ENCODE measurements at regions not wholly inside any gene's neighbourhood (a gene's known extent, or its start where the extent isn't known, plus 50 kb on each side); places are given as distances from the start of the nearest gene placed in this dataset.

GRCh38 chr6:8825726-8826125, 390.4 kb upstream of the SLC35B3 start:
- H2BK120ac ChIP-seq (ENCODE audit: low read depth, low read length), result no peak overlapping the region
- no peak overlapping the region for H3K23ac ChIP-seq (ENCODE audit: low read depth, low read length)
- H3K4ac ChIP-seq (ENCODE audit: low read depth, low read length), result no peak overlapping the region
- in situ Hi-C loops (cut with MboI; ENCODE audit: low sequenced_read_pairs), result no loop called here
- H3K9me3 ChIP-seq (ENCODE audit: control insufficient read depth, insufficient read depth, low read length), result peaks cover 12% of the 10 kb centered on the region
- no peak overlapping the region for H2BK15ac ChIP-seq (ENCODE audit: low read depth, low read length)
- ATAC-seq (ENCODE audit: low read depth) (no peak), DNase-seq (no peak)
- no peaks in the 10 kb centered on the region for H3K4me1 ChIP-seq (ENCODE audit: control insufficient read depth, insufficient read depth, low read length)
- H2AK9ac ChIP-seq (replicated peaks; ENCODE audit: low read depth, low read length, poor library complexity), result no peak overlapping the region
- no peak overlapping the region for H3K4me2 ChIP-seq (ENCODE audit: low read depth, low read length)
- H4K5ac ChIP-seq (ENCODE audit: low read depth, low read length), result no peak overlapping the region
- H3K27me3 ChIP-seq (ENCODE audit: control insufficient read depth, insufficient read depth, low read length), result no peaks in the 10 kb centered on the region
- H3K27ac ChIP-seq (ENCODE audit: insufficient read depth, low read length), result no peak overlapping the region
- TF ChIP-seq BHLHE40 (IDR thresholded peaks at IDR 0.05; ENCODE audit: low read depth, low read length), result no peak
- TF ChIP-seq NFE2L2 (IDR thresholded peaks at IDR 0.05; ENCODE audit: low read depth, low read length), result no peak
- H3K56ac ChIP-seq (ENCODE audit: extremely low read depth, insufficient read depth, low read length), result no peak overlapping the region
- no peak overlapping the region for H4K8ac ChIP-seq (ENCODE audit: low read depth in 2 of 2, low read length in 2 of 2)
- no TSS peak for BruUV-seq (replicated peaks)
- no peak overlapping the region for H3K14ac ChIP-seq (replicated peaks; ENCODE audit: low read depth, low read length)
- H2AK5ac ChIP-seq (ENCODE audit: low read depth, low read length), result no peak overlapping the region
- no peaks in the 10 kb centered on the region for H3K79me1 ChIP-seq (ENCODE audit: low read depth in 1 of 2, low read length in 2 of 2)
- no peak overlapping the region for H2BK20ac ChIP-seq (ENCODE audit: low read depth, low read length)
- no peak overlapping the region for H2AFZ ChIP-seq (replicated peaks; ENCODE audit: low read length, poor library complexity)
- H3K9ac ChIP-seq (ENCODE audit: low read depth, low read length), result no peak overlapping the region
- dilution Hi-C loops (cut with HindIII; ENCODE audit: low sequenced_read_pairs, unreplicated experiment), result no loop called here
- H4K20me1 ChIP-seq (ENCODE audit: insufficient read depth, low read length), result no peaks in the 10 kb centered on the region
- H3K9me1 ChIP-seq (ENCODE audit: insufficient read depth, low read length), result no peaks in the 10 kb centered on the region
- no peak overlapping the region for H4K91ac ChIP-seq (ENCODE audit: insufficient read depth, low read depth, low read length)
- CTCF ChIA-PET, result no interaction called here
- no peak overlapping the region for H3K4me3 ChIP-seq (ENCODE audit: insufficient read depth, low read depth, low read length)
- POLR2A ChIA-PET (ENCODE audit: unreplicated experiment), result no interaction called here
- H3K36me3 ChIP-seq (ENCODE audit: control insufficient read depth, insufficient read depth, low read length), result no peaks in the 10 kb centered on the region
- no peak overlapping the region for H2BK5ac ChIP-seq (ENCODE audit: low read depth, low read length, poor library complexity, severe bottlenecking)
- no peak overlapping the region for H3K18ac ChIP-seq (ENCODE audit: low read depth, low read length)
- intact Hi-C loops (cut with micrococcal nuclease), result no loop called here
